H1 (cell line): ENCODE measurements at regions not wholly inside any gene's neighbourhood (a gene's known extent, or its start where the extent isn't known, plus 50 kb on each side); places are given as distances from the start of the nearest gene placed in this dataset.
"Not testable (repeated sequence)": the region's sequence is repeated elsewhere in the genome, so short reads cannot be mapped to it uniquely, and the experiment has no call there.

Experiments used
- CTCF ChIA-PET: fragments of 300-600 bp; sonication (Branson Sonifier 250); formaldehyde crosslinking; loops from one replicate; lab custom pipeline; 2021; ENCODE audit not compliant: partially characterized antibody; lab: Charles Lee
- POLR2A ChIA-PET: fragments of 300-600 bp; sonication (Branson Sonifier 250); formaldehyde crosslinking; loops from one replicate; lab custom pipeline; 2021; ENCODE audit warnings: inconsistent platforms; ENCODE audit not compliant: partially characterized antibody; lab: Charles Lee
- DNase-seq, 2 experiments: peaks; one replicate each; pipeline versions ENCODE4 v3.0.0 to v3.0.0-alpha.2; 2010 to 2022; ENCODE audit warnings: low spot score in 2 of 2, low read depth in 1 of 2, mixed read lengths in 1 of 2
- FAIRE-seq: peaks from 2 replicates; lab custom pipeline; 2011; peaks lifted over from hg19 to GRCh38; lab: Jason Lieb, UNC
- H2AFZ ChIP-seq: 2 replicates; pipeline ENCODE4 v1.8.1; 2012; ENCODE audit warnings: low read length, inconsistent platforms
- H2AK5ac ChIP-seq: 2 replicates; pipeline ENCODE4 v1.6.1; 2013; ENCODE audit warnings: low read depth, low read length
- H2BK120ac ChIP-seq: replicated peaks from 2 replicates; pipeline ENCODE3; 2013; ENCODE audit warnings: low read depth, low read length, inconsistent platforms
- H2BK12ac ChIP-seq: 2 replicates; pipeline ENCODE4 v1.6.1; 2013; ENCODE audit warnings: low read depth, low read length
- H2BK15ac ChIP-seq: 2 replicates; pipeline ENCODE4 v1.6.1; 2013; ENCODE audit warnings: low read length
- H2BK20ac ChIP-seq: 2 replicates; pipeline ENCODE4 v1.6.1; 2013; ENCODE audit warnings: low read length
- H2BK5ac ChIP-seq: 2 replicates; pipeline ENCODE4 v1.6.1; 2013; ENCODE audit warnings: low read depth, low read length
- H3K14ac ChIP-seq: 2 replicates; pipeline ENCODE4 v1.6.1; 2013; ENCODE audit warnings: inconsistent platforms; ENCODE audit not compliant: insufficient read length
- H3K18ac ChIP-seq: 2 replicates; pipeline ENCODE4 v1.6.1; 2013; ENCODE audit warnings: low read length; ENCODE audit errors: extremely low read depth
- H3K23ac ChIP-seq: 2 replicates; pipeline ENCODE4 v1.6.1; 2013; ENCODE audit warnings: inconsistent platforms; ENCODE audit not compliant: insufficient read length
- H3K23me2 ChIP-seq: 2 replicates; pipeline ENCODE4 v1.6.1; 2013; ENCODE audit warnings: low read depth, low read length
- H3K27ac ChIP-seq: 2 replicates; pipeline ENCODE4 v1.6.1; 2011; ENCODE audit warnings: low read depth, low read length, inconsistent platforms
- H3K27me3 ChIP-seq, 4 experiments: replicated peaks in 1 of 4; 1 replicate in 1 of 4; 2 replicates in 3 of 4; pipeline versions ENCODE4 v1.6.1 to v1.8.1; 2011 to 2013; ENCODE audit warnings: low read length in 3 of 4, mild to moderate bottlenecking in 3 of 4, inconsistent platforms in 2 of 4, mixed read lengths in 2 of 4, moderate library complexity in 1 of 4; ENCODE audit not compliant: control insufficient read depth in 3 of 4, insufficient read depth in 3 of 4; ENCODE audit errors: extremely low read depth in 1 of 4
- H3K36me3 ChIP-seq, 4 experiments: 2 replicates each; pipeline versions ENCODE4 v1.6.1 to v1.8.1; 2011 to 2013; ENCODE audit warnings: mild to moderate bottlenecking in 4 of 4, low read length in 3 of 4, moderate library complexity in 2 of 4, control low read depth in 1 of 4, inconsistent platforms in 1 of 4; ENCODE audit not compliant: insufficient read depth in 4 of 4, control insufficient read depth in 2 of 4
- H3K4ac ChIP-seq: replicated peaks from 2 replicates; pipeline ENCODE3; 2013; ENCODE audit warnings: low read length, low read depth, mixed read lengths, inconsistent platforms; ENCODE audit not compliant: insufficient read length
- H3K4me1 ChIP-seq, 4 experiments: replicated peaks in 1 of 4; 1 replicate in 1 of 4; 2 replicates in 3 of 4; pipeline versions ENCODE4 v1.6.1 to v1.8.1; 2011 to 2013; ENCODE audit warnings: low read length in 3 of 4, inconsistent platforms in 2 of 4, mixed read lengths in 1 of 4; ENCODE audit not compliant: insufficient read depth in 4 of 4, control insufficient read depth in 3 of 4
- H3K4me2 ChIP-seq, 2 experiments: 2 replicates each; pipeline versions ENCODE4 v1.6.1 to v1.8.1; 2011 to 2013; ENCODE audit warnings: low read depth in 2 of 2, low read length in 2 of 2, control low read depth in 1 of 2, inconsistent platforms in 1 of 2, mild to moderate bottlenecking in 1 of 2; ENCODE audit not compliant: insufficient read depth in 1 of 2
- H3K4me3 ChIP-seq, 4 experiments: fragments of 200-600, 300-600 bp in 1 of 4; sonication (generic), shearing (Covaris generic), sonication (Bioruptor Twin) in 1 of 4; 2 replicates each; pipeline versions ENCODE4 v1.5.1 to v1.8.1; 2011 to 2016; ENCODE audit warnings: low read length in 4 of 4, low read depth in 3 of 4, control low read depth in 2 of 4, inconsistent platforms in 2 of 4, mild to moderate bottlenecking in 2 of 4, mixed read lengths in 1 of 4, moderate library complexity in 1 of 4; ENCODE audit not compliant: insufficient read depth in 2 of 4; ENCODE audit errors: extremely low read depth in 1 of 4
- H3K56ac ChIP-seq: replicated peaks from 2 replicates; pipeline ENCODE3; 2013; ENCODE audit warnings: low read depth, mild to moderate bottlenecking, mixed read lengths, low read length, inconsistent platforms; ENCODE audit not compliant: insufficient read length
- H3K79me1 ChIP-seq: 2 replicates; pipeline ENCODE4 v1.6.1; 2013; ENCODE audit warnings: low read depth, low read length, control low read depth
- H3K79me2 ChIP-seq, 2 experiments: 2 replicates each; pipeline versions ENCODE4 v1.6.1 to v1.8.1; 2012 to 2013; ENCODE audit warnings: low read length in 2 of 2, mild to moderate bottlenecking in 2 of 2, inconsistent platforms in 1 of 2; ENCODE audit not compliant: insufficient read depth in 2 of 2, control insufficient read depth in 1 of 2
- H3K9ac ChIP-seq, 4 experiments: replicated peaks in 1 of 4; 1 replicate in 1 of 4; 2 replicates in 3 of 4; pipeline versions ENCODE4 v1.6.1 to v1.8.1; 2011 to 2013; ENCODE audit warnings: low read depth in 3 of 4, low read length in 3 of 4, control low read depth in 2 of 4, mild to moderate bottlenecking in 2 of 4, moderate library complexity in 2 of 4, inconsistent platforms in 1 of 4; ENCODE audit errors: extremely low read depth in 1 of 4
- H3K9me3 ChIP-seq, 2 experiments: 2 replicates each; pipeline versions ENCODE4 v1.6.1 to v1.8.1; 2012 to 2013; ENCODE audit warnings: mild to moderate bottlenecking in 2 of 2, moderate library complexity in 2 of 2, control low read depth in 1 of 2, inconsistent platforms in 1 of 2, low read depth in 1 of 2, low read length in 1 of 2, mixed read lengths in 1 of 2; ENCODE audit not compliant: insufficient read depth in 2 of 2
- H4K20me1 ChIP-seq, 2 experiments: replicated peaks in 1 of 2; 2 replicates each; pipeline versions ENCODE3 to v1.8.1; 2011 to 2013; ENCODE audit warnings: inconsistent platforms in 2 of 2, low read length in 2 of 2, mild to moderate bottlenecking in 1 of 2; ENCODE audit not compliant: insufficient read depth in 2 of 2, control insufficient read depth in 1 of 2
- H4K5ac ChIP-seq: 2 replicates; pipeline ENCODE4 v1.6.1; 2013; ENCODE audit warnings: low read length, low read depth, mixed read lengths, inconsistent platforms; ENCODE audit not compliant: insufficient read length
- H4K8ac ChIP-seq: 2 replicates; pipeline ENCODE4 v1.8.0; 2013; ENCODE audit warnings: mild to moderate bottlenecking, moderate library complexity, low read length, inconsistent platforms; ENCODE audit not compliant: insufficient read depth; ENCODE audit errors: extremely low read depth
- H4K91ac ChIP-seq: replicated peaks from 2 replicates; pipeline ENCODE3; 2013; ENCODE audit warnings: low read length, mixed read lengths, inconsistent platforms; ENCODE audit not compliant: insufficient read length
- WGBS, 2 experiments: shearing (Covaris generic) in 1 of 2; methylation state at CpG; one replicate each; pipeline versions ENCODE4 v1.1.6 to v1.1.7; 2013 to 2015; ENCODE audit warnings: low lambda C conversion rate in 2 of 2, mixed read lengths in 2 of 2, inconsistent platforms in 1 of 2, low coverage in 1 of 2, missing lambda C conversion rate in 1 of 2; ENCODE audit not compliant: insufficient replicate concordance in 2 of 2, insufficient coverage in 1 of 2, insufficient read length in 1 of 2; ENCODE audit errors: extremely low coverage in 1 of 2, missing lambda C conversion rate in 1 of 2; 5-methylcytosine and 5-hydroxymethylcytosine counted together

DNA sequence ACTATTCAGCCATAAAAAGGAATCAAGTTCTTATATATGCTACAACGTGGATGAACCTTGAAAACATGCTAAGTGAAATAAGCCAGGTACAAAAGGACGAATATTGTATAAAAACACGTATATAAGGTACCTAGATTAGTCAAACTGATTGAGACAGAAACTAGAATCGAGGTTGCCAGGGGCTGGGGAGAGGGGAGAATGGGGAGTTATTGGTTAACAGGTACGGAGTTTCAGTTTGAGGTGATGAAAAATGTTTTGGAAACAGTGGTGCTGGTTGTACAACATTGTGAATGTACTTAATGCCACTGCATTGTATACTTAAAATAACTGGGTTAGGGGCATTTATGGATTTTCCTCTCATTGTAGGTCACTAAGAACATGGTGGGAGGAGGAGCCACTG is 117.0 kb upstream of the PLGLB2 start:
- H2BK12ac ChIP-seq, H4K5ac ChIP-seq, H3K23ac ChIP-seq, H3K27ac ChIP-seq, H3K79me1 ChIP-seq, H4K20me1 ChIP-seq, FAIRE-seq, H3K14ac ChIP-seq, H3K4me2 ChIP-seq, CTCF ChIA-PET, H3K27me3 ChIP-seq, H3K79me2 ChIP-seq, H3K4me3 ChIP-seq, H3K9me3 ChIP-seq, H3K4ac ChIP-seq, H3K9ac ChIP-seq, H2BK20ac ChIP-seq, H4K8ac ChIP-seq, POLR2A ChIA-PET, H4K91ac ChIP-seq, H3K36me3 ChIP-seq, H2BK15ac ChIP-seq, H3K18ac ChIP-seq, DNase-seq, H2BK120ac ChIP-seq, H3K4me1 ChIP-seq, H2AFZ ChIP-seq, H3K23me2 ChIP-seq, H2AK5ac ChIP-seq, H3K56ac ChIP-seq, H2BK5ac ChIP-seq: not testable (repeated sequence)
- WGBS, 2 experiments, result no CpG with 5 or more reads among the region's 5 CpGs

DNA sequence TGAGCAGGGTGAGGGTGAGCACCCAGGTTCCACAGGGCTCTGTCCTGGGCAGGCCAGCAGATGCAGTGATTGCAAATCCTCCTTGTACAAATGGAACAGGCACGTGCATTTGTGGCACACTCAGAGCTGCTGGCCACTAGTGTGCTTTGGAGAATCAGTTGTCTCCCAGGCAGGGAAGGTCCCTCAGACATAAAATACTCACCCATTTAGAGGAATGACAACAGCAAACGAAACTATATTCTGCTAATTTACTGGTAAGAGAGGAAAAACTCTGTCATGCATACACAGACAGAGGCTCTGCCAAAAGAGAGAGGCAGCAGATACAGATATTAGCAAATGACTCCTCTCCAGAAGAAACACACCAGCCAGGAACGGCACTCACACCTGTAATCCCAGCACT is 116.5 kb upstream of the PLGLB2 start:
- H3K9ac ChIP-seq, FAIRE-seq, H3K79me2 ChIP-seq, H3K23ac ChIP-seq, H3K18ac ChIP-seq, H3K4ac ChIP-seq, H4K5ac ChIP-seq, H3K23me2 ChIP-seq, CTCF ChIA-PET, H2BK15ac ChIP-seq, H3K56ac ChIP-seq, H3K9me3 ChIP-seq, H3K4me1 ChIP-seq, H3K27me3 ChIP-seq, H3K36me3 ChIP-seq, H4K8ac ChIP-seq, POLR2A ChIA-PET, H4K20me1 ChIP-seq, H2BK12ac ChIP-seq, H2BK120ac ChIP-seq, H3K79me1 ChIP-seq, H2AFZ ChIP-seq, H3K4me2 ChIP-seq, H2BK20ac ChIP-seq, H3K14ac ChIP-seq, H2BK5ac ChIP-seq, H2AK5ac ChIP-seq, H3K27ac ChIP-seq, H4K91ac ChIP-seq, H3K4me3 ChIP-seq, DNase-seq: not testable (repeated sequence)
- 87% methylated on average over 1 of the region's 3 CpGs; no CpG with 5 or more reads in 1 of the 2 experiments for WGBS, 2 experiments
